OCI-LY3 (cell line): ENCODE measurements at regions not wholly inside any gene's neighbourhood (a gene's known extent, or its start where the extent isn't known, plus 50 kb on each side); places are given as distances from the start of the nearest gene placed in this dataset.

ENCODE experiments used
- H2AFZ ChIP-seq: fragments of 200-600, 300-600 bp; shearing (Covaris generic); 2 replicates; pipeline ENCODE4 v1.6.0; 2014; ENCODE audit warnings: antibody characterized with exemption, low read depth, low read length
- H3K27ac ChIP-seq: fragments of 200-600, 300-600 bp; sonication (generic); 2 replicates; pipeline ENCODE4 v1.5.1; 2014; ENCODE audit warnings: mild to moderate bottlenecking, low read length, moderate library complexity, mixed read lengths
- H3K27me3 ChIP-seq: fragments of 200-600, 300-600 bp; sonication (generic); 2 replicates; pipeline ENCODE4 v1.6.1; 2014; ENCODE audit warnings: low read depth, low read length, mixed read lengths
- H3K36me3 ChIP-seq: fragments of 200-600, 300-600 bp; sonication (generic); replicated peaks from 2 replicates; pipeline ENCODE3; 2014; ENCODE audit warnings: low read depth, low read length, mixed read lengths
- H3K4me1 ChIP-seq: fragments of 300-600, 200-600 bp; sonication (generic); 2 replicates; pipeline ENCODE4 v1.6.1; 2014; ENCODE audit warnings: low read length, mixed read lengths
- H3K4me2 ChIP-seq: fragments of 200-600, 300-600 bp; sonication (generic); 2 replicates; pipeline ENCODE4 v1.6.1; 2014; ENCODE audit warnings: low read length, mixed read lengths
- H3K4me3 ChIP-seq: fragments of 300-600, 200-600 bp; sonication (generic); 2 replicates; pipeline ENCODE4 v1.5.1; 2014; ENCODE audit warnings: antibody characterized with exemption, mild to moderate bottlenecking, low read length, moderate library complexity
- H3K79me2 ChIP-seq: fragments of 300-600, 200-600 bp; shearing (Covaris generic); 2 replicates; pipeline ENCODE4 v1.6.1; 2014; ENCODE audit warnings: mild to moderate bottlenecking, low read length, mixed read lengths
- H3K9ac ChIP-seq: fragments of 300-600, 200-600 bp; shearing (Covaris generic); 2 replicates; pipeline ENCODE4 v1.6.0; 2014; ENCODE audit warnings: mild to moderate bottlenecking, low read length, moderate library complexity
- H3K9me3 ChIP-seq: fragments of 200-600, 300-600 bp; shearing (Covaris generic); 2 replicates; pipeline ENCODE4 v1.6.1; 2014; ENCODE audit warnings: low read length, mixed read lengths; ENCODE audit not compliant: insufficient read depth
- H4K20me1 ChIP-seq: fragments of 200-600, 300-600 bp; sonication (generic); 2 replicates; pipeline ENCODE4 v1.6.1; 2016; ENCODE audit warnings: low read length, mixed read lengths; ENCODE audit not compliant: insufficient read depth
- EZH2phosphoT487 ChIP-seq: fragments of 200-600 bp; shearing (Covaris generic); IDR thresholded peaks from 2 replicates; pipeline ENCODE4 v1.6.1; 2018; ENCODE audit warnings: antibody characterized with exemption, mixed run types, low read depth
- TF ChIP-seq, protein P1 (sequence below): fragments of 200-600, 300-600 bp; sonication (generic); IDR thresholded peaks from 2 replicates; pipeline ENCODE4 v1.5.1; 2014; ENCODE audit warnings: antibody characterized with exemption, low read length, low read depth

DNA sequence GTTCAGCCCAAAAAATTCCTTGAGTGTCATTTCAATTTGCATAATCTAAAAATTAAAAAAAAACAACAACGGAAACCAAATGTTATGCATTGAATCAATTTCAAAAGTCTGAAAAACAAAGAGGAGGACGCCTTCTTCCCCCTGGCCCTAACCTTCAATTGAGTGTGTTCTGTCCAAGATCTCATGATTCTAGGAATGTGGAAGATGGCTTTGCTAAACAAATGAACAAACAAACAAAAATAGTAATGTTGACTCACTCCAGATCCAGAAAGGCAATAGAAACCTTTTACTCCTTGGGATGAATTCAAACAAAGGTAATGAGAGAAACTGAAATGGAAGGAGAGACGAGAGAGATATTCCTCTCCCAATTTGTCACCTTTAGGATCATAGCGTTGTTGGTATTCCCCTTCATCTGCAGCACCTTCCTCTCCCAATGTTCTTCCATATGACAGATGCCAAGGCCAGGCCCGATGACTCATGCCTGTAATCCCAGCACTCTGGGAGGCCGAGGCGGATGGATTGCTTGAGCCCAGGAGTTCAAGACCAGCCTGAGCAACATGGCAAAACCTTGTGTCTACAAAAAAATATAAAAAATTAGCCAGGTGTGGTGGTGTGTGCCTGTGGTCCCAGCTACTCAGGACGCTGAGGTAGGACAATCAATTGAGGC is 109.2 kb upstream of the ADGRF1 start:
- no peaks in the 10 kb centered on the region for H3K9me3 ChIP-seq
- no peak for TF ChIP-seq EZH2phosphoT487
- TF ChIP-seq, protein P1, sequence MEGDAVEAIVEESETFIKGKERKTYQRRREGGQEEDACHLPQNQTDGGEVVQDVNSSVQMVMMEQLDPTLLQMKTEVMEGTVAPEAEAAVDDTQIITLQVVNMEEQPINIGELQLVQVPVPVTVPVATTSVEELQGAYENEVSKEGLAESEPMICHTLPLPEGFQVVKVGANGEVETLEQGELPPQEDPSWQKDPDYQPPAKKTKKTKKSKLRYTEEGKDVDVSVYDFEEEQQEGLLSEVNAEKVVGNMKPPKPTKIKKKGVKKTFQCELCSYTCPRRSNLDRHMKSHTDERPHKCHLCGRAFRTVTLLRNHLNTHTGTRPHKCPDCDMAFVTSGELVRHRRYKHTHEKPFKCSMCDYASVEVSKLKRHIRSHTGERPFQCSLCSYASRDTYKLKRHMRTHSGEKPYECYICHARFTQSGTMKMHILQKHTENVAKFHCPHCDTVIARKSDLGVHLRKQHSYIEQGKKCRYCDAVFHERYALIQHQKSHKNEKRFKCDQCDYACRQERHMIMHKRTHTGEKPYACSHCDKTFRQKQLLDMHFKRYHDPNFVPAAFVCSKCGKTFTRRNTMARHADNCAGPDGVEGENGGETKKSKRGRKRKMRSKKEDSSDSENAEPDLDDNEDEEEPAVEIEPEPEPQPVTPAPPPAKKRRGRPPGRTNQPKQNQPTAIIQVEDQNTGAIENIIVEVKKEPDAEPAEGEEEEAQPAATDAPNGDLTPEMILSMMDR: no peak
- H2AFZ ChIP-seq: no peak overlapping the region

DNA sequence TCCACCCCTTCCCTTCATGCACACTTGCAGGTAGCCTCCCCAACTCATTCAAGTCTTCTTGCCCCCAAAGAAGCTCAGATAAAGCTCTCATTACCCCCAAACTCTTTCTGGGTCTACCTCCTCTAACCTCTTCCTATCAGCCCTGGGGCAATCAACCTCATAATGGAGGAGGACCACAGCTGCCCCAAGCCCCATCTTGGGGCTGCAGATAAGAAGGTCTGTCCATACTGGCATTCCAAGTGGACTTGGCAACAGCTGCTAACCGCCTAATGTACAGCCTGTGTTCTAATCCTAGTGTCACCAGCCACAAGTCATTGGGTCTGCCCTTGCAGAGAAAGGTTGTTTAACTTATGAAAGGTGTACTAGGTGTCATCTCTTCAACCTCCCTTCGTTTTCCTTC is 107.4 kb upstream of the ADGRF1 start:
- H3K4me1 ChIP-seq: peaks cover 6% of the 10 kb centered on the region; the same call in 1 of the 2 replicates
- no peak overlapping the region for H3K27ac ChIP-seq
- no peak overlapping the region for H2AFZ ChIP-seq
- H3K4me3 ChIP-seq: no peak overlapping the region
- peaks cover 7% of the 10 kb centered on the region; the same call in 1 of the 2 replicates for H3K27me3 ChIP-seq
- H3K79me2 ChIP-seq: no peaks in the 10 kb centered on the region
- no peak overlapping the region for H3K9ac ChIP-seq
- TF ChIP-seq EZH2phosphoT487: no peak
- TF ChIP-seq, protein P1: no peak
- no peaks in the 10 kb centered on the region for H4K20me1 ChIP-seq
- no peaks in the 10 kb centered on the region for H3K9me3 ChIP-seq
- no peaks in the 10 kb centered on the region for H3K36me3 ChIP-seq
- H3K4me2 ChIP-seq: no peak overlapping the region

More for the DNA sequence above, 109.2 kb upstream of the ADGRF1 start:
- Histone ChIP-seq H3K4me1 (peaks cover 6% of the 10 kb centered on the region; the same call in 1 of the 2 replicates), H3K36me3 (no peaks in the 10 kb centered on the region), H3K4me3 (no peak overlapping the region), H3K79me2 (no peaks in the 10 kb centered on the region), H3K9ac (no peak overlapping the region), H4K20me1 (no peaks in the 10 kb centered on the region), H3K4me2 (no peak overlapping the region), H3K27ac (no peak overlapping the region), H3K27me3 (peaks cover 7% of the 10 kb centered on the region; the same call in 1 of the 2 replicates)

DNA sequence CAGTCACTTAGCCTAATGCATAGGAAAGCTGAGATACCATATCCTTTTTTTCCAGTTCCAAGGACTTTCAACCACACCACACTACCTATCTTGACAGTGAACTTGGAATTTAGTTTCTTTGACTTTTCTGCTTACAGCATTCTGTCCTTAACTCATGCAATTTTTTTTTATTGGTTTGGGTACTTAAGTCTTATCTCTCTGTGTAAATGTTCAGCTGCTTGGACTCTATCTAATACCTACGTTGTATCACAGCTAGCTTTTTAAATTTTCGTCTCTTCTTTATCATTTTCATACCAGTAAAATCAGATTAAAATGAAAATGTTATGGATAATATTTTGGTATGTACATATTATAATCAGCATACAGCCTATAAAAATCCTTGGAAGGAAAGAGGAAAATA is 106.9 kb upstream of the ADGRF1 start:
- H4K20me1 ChIP-seq: no peaks in the 10 kb centered on the region
- H3K4me1 ChIP-seq: peaks cover 6% of the 10 kb centered on the region; the same call in 1 of the 2 replicates
- H2AFZ ChIP-seq: no peak overlapping the region
- H3K27me3 ChIP-seq: peaks cover 7% of the 10 kb centered on the region; the same call in 1 of the 2 replicates
- H3K9ac ChIP-seq: no peak overlapping the region
- H3K9me3 ChIP-seq: no peaks in the 10 kb centered on the region
- no peak overlapping the region for H3K27ac ChIP-seq
- H3K79me2 ChIP-seq: no peaks in the 10 kb centered on the region
- H3K4me2 ChIP-seq: no peak overlapping the region
- TF ChIP-seq, protein P1: no peak
- TF ChIP-seq EZH2phosphoT487: no peak
- no peak overlapping the region for H3K4me3 ChIP-seq
- no peaks in the 10 kb centered on the region for H3K36me3 ChIP-seq

DNA sequence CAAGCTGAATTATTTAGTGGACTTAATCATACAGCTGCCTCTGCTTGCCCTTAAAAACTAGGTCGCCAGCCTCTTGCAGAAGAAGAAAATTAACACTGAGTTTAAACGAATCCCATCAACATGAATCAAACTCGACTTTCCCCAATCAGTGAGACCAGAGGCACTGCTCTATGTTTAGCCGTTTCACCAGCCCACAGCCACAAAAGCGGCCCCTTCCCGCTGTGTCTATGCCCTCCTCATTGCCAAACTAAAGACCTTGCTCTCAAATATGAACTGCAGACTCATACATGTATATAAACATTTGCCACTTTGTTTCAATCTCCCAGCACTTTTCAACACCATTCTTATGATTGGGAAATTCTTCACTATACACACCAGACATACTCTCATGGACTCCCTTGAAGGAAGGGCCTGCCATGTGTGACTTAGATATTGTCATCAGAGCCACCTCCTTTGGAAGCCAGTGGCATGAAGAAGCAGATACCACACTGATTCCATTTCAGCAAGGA is 105.8 kb upstream of the ADGRF1 start:
- H3K4me1 ChIP-seq: peaks cover 6% of the 10 kb centered on the region; the same call in 1 of the 2 replicates
- no peaks in the 10 kb centered on the region for H3K36me3 ChIP-seq
- 0 out of 2 replicates have a peak, but pooled peaks cover 3% of the 10 kb centered on the region for H3K27me3 ChIP-seq
- no peak overlapping the region for H3K27ac ChIP-seq
- no peak for TF ChIP-seq EZH2phosphoT487
- TF ChIP-seq, protein P1: no peak
- H4K20me1 ChIP-seq: no peaks in the 10 kb centered on the region
- no peak overlapping the region for H2AFZ ChIP-seq
- H3K79me2 ChIP-seq: no peaks in the 10 kb centered on the region
- H3K9me3 ChIP-seq: no peaks in the 10 kb centered on the region
- H3K9ac ChIP-seq: no peak overlapping the region
- no peak overlapping the region for H3K4me3 ChIP-seq
- no peak overlapping the region for H3K4me2 ChIP-seq
